H1 (cell line): ENCODE measurements at regions not wholly inside any gene's neighbourhood (a gene's known extent, or its start where the extent isn't known, plus 50 kb on each side); places are given as distances from the start of the nearest gene placed in this dataset.
A peak's percentile ranks its signal among the peaks of the same experiment; 100 is the strongest.

Experiments
- CTCF ChIA-PET: fragments of 300-600 bp; sonication (Branson Sonifier 250); formaldehyde crosslinking; loops from one replicate; lab custom pipeline; 2021; ENCODE audit not compliant: partially characterized antibody; lab: Charles Lee
- POLR2A ChIA-PET: fragments of 300-600 bp; sonication (Branson Sonifier 250); formaldehyde crosslinking; loops from one replicate; lab custom pipeline; 2021; ENCODE audit warnings: inconsistent platforms; ENCODE audit not compliant: partially characterized antibody; lab: Charles Lee
- DNase-seq, 2 experiments: peaks; one replicate each; pipeline versions ENCODE4 v3.0.0 to v3.0.0-alpha.2; 2010 to 2022; ENCODE audit warnings: low spot score in 2 of 2, low read depth in 1 of 2, mixed read lengths in 1 of 2
- FAIRE-seq: peaks from 2 replicates; lab custom pipeline; 2011; peaks lifted over from hg19 to GRCh38; lab: Jason Lieb, UNC
- H2AFZ ChIP-seq: 2 replicates; pipeline ENCODE4 v1.8.1; 2012; ENCODE audit warnings: low read length, inconsistent platforms
- H2AK5ac ChIP-seq: 2 replicates; pipeline ENCODE4 v1.6.1; 2013; ENCODE audit warnings: low read depth, low read length
- H2BK120ac ChIP-seq: replicated peaks from 2 replicates; pipeline ENCODE3; 2013; ENCODE audit warnings: low read depth, low read length, inconsistent platforms
- H2BK12ac ChIP-seq: 2 replicates; pipeline ENCODE4 v1.6.1; 2013; ENCODE audit warnings: low read depth, low read length
- H2BK15ac ChIP-seq: 2 replicates; pipeline ENCODE4 v1.6.1; 2013; ENCODE audit warnings: low read length
- H2BK20ac ChIP-seq: 2 replicates; pipeline ENCODE4 v1.6.1; 2013; ENCODE audit warnings: low read length
- H2BK5ac ChIP-seq: 2 replicates; pipeline ENCODE4 v1.6.1; 2013; ENCODE audit warnings: low read depth, low read length
- H3K14ac ChIP-seq: 2 replicates; pipeline ENCODE4 v1.6.1; 2013; ENCODE audit warnings: inconsistent platforms; ENCODE audit not compliant: insufficient read length
- H3K18ac ChIP-seq: 2 replicates; pipeline ENCODE4 v1.6.1; 2013; ENCODE audit warnings: low read length; ENCODE audit errors: extremely low read depth
- H3K23ac ChIP-seq: 2 replicates; pipeline ENCODE4 v1.6.1; 2013; ENCODE audit warnings: inconsistent platforms; ENCODE audit not compliant: insufficient read length
- H3K23me2 ChIP-seq: 2 replicates; pipeline ENCODE4 v1.6.1; 2013; ENCODE audit warnings: low read depth, low read length
- H3K27ac ChIP-seq: 2 replicates; pipeline ENCODE4 v1.6.1; 2011; ENCODE audit warnings: low read depth, low read length, inconsistent platforms
- H3K27me3 ChIP-seq, 4 experiments: replicated peaks in 1 of 4; 1 replicate in 1 of 4; 2 replicates in 3 of 4; pipeline versions ENCODE4 v1.6.1 to v1.8.1; 2011 to 2013; ENCODE audit warnings: low read length in 3 of 4, mild to moderate bottlenecking in 3 of 4, inconsistent platforms in 2 of 4, mixed read lengths in 2 of 4, moderate library complexity in 1 of 4; ENCODE audit not compliant: control insufficient read depth in 3 of 4, insufficient read depth in 3 of 4; ENCODE audit errors: extremely low read depth in 1 of 4
- H3K36me3 ChIP-seq, 4 experiments: 2 replicates each; pipeline versions ENCODE4 v1.6.1 to v1.8.1; 2011 to 2013; ENCODE audit warnings: mild to moderate bottlenecking in 4 of 4, low read length in 3 of 4, moderate library complexity in 2 of 4, control low read depth in 1 of 4, inconsistent platforms in 1 of 4; ENCODE audit not compliant: insufficient read depth in 4 of 4, control insufficient read depth in 2 of 4
- H3K4ac ChIP-seq: replicated peaks from 2 replicates; pipeline ENCODE3; 2013; ENCODE audit warnings: low read length, low read depth, mixed read lengths, inconsistent platforms; ENCODE audit not compliant: insufficient read length
- H3K4me1 ChIP-seq, 4 experiments: replicated peaks in 1 of 4; 1 replicate in 1 of 4; 2 replicates in 3 of 4; pipeline versions ENCODE4 v1.6.1 to v1.8.1; 2011 to 2013; ENCODE audit warnings: low read length in 3 of 4, inconsistent platforms in 2 of 4, mixed read lengths in 1 of 4; ENCODE audit not compliant: insufficient read depth in 4 of 4, control insufficient read depth in 3 of 4
- H3K4me2 ChIP-seq, 2 experiments: 2 replicates each; pipeline versions ENCODE4 v1.6.1 to v1.8.1; 2011 to 2013; ENCODE audit warnings: low read depth in 2 of 2, low read length in 2 of 2, control low read depth in 1 of 2, inconsistent platforms in 1 of 2, mild to moderate bottlenecking in 1 of 2; ENCODE audit not compliant: insufficient read depth in 1 of 2
- H3K4me3 ChIP-seq, 4 experiments: fragments of 200-600, 300-600 bp in 1 of 4; sonication (generic), shearing (Covaris generic), sonication (Bioruptor Twin) in 1 of 4; 2 replicates each; pipeline versions ENCODE4 v1.5.1 to v1.8.1; 2011 to 2016; ENCODE audit warnings: low read length in 4 of 4, low read depth in 3 of 4, control low read depth in 2 of 4, inconsistent platforms in 2 of 4, mild to moderate bottlenecking in 2 of 4, mixed read lengths in 1 of 4, moderate library complexity in 1 of 4; ENCODE audit not compliant: insufficient read depth in 2 of 4; ENCODE audit errors: extremely low read depth in 1 of 4
- H3K56ac ChIP-seq: replicated peaks from 2 replicates; pipeline ENCODE3; 2013; ENCODE audit warnings: low read depth, mild to moderate bottlenecking, mixed read lengths, low read length, inconsistent platforms; ENCODE audit not compliant: insufficient read length
- H3K79me1 ChIP-seq: 2 replicates; pipeline ENCODE4 v1.6.1; 2013; ENCODE audit warnings: low read depth, low read length, control low read depth
- H3K79me2 ChIP-seq, 2 experiments: 2 replicates each; pipeline versions ENCODE4 v1.6.1 to v1.8.1; 2012 to 2013; ENCODE audit warnings: low read length in 2 of 2, mild to moderate bottlenecking in 2 of 2, inconsistent platforms in 1 of 2; ENCODE audit not compliant: insufficient read depth in 2 of 2, control insufficient read depth in 1 of 2
- H3K9ac ChIP-seq, 4 experiments: replicated peaks in 1 of 4; 1 replicate in 1 of 4; 2 replicates in 3 of 4; pipeline versions ENCODE4 v1.6.1 to v1.8.1; 2011 to 2013; ENCODE audit warnings: low read depth in 3 of 4, low read length in 3 of 4, control low read depth in 2 of 4, mild to moderate bottlenecking in 2 of 4, moderate library complexity in 2 of 4, inconsistent platforms in 1 of 4; ENCODE audit errors: extremely low read depth in 1 of 4
- H3K9me3 ChIP-seq, 2 experiments: 2 replicates each; pipeline versions ENCODE4 v1.6.1 to v1.8.1; 2012 to 2013; ENCODE audit warnings: mild to moderate bottlenecking in 2 of 2, moderate library complexity in 2 of 2, control low read depth in 1 of 2, inconsistent platforms in 1 of 2, low read depth in 1 of 2, low read length in 1 of 2, mixed read lengths in 1 of 2; ENCODE audit not compliant: insufficient read depth in 2 of 2
- H4K20me1 ChIP-seq, 2 experiments: replicated peaks in 1 of 2; 2 replicates each; pipeline versions ENCODE3 to v1.8.1; 2011 to 2013; ENCODE audit warnings: inconsistent platforms in 2 of 2, low read length in 2 of 2, mild to moderate bottlenecking in 1 of 2; ENCODE audit not compliant: insufficient read depth in 2 of 2, control insufficient read depth in 1 of 2
- H4K5ac ChIP-seq: 2 replicates; pipeline ENCODE4 v1.6.1; 2013; ENCODE audit warnings: low read length, low read depth, mixed read lengths, inconsistent platforms; ENCODE audit not compliant: insufficient read length
- H4K8ac ChIP-seq: 2 replicates; pipeline ENCODE4 v1.8.0; 2013; ENCODE audit warnings: mild to moderate bottlenecking, moderate library complexity, low read length, inconsistent platforms; ENCODE audit not compliant: insufficient read depth; ENCODE audit errors: extremely low read depth
- H4K91ac ChIP-seq: replicated peaks from 2 replicates; pipeline ENCODE3; 2013; ENCODE audit warnings: low read length, mixed read lengths, inconsistent platforms; ENCODE audit not compliant: insufficient read length
- KDM1A ChIP-seq: fragments of 200-600, 300-600 bp; sonication (generic); IDR thresholded peaks from 2 replicates; pipeline ENCODE4 v1.7.1; 2016; ENCODE audit warnings: mild to moderate bottlenecking, low read length, borderline replicate concordance
- YY1 ChIP-seq: IDR thresholded peaks from 2 replicates; pipeline ENCODE4 v1.6.1; 2011; ENCODE audit warnings: low read depth, mild to moderate bottlenecking, low read length
- WGBS, 2 experiments: shearing (Covaris generic) in 1 of 2; methylation state at CpG; one replicate each; pipeline versions ENCODE4 v1.1.6 to v1.1.7; 2013 to 2015; ENCODE audit warnings: low lambda C conversion rate in 2 of 2, mixed read lengths in 2 of 2, inconsistent platforms in 1 of 2, low coverage in 1 of 2, missing lambda C conversion rate in 1 of 2; ENCODE audit not compliant: insufficient replicate concordance in 2 of 2, insufficient coverage in 1 of 2, insufficient read length in 1 of 2; ENCODE audit errors: extremely low coverage in 1 of 2, missing lambda C conversion rate in 1 of 2; 5-methylcytosine and 5-hydroxymethylcytosine counted together

DNA sequence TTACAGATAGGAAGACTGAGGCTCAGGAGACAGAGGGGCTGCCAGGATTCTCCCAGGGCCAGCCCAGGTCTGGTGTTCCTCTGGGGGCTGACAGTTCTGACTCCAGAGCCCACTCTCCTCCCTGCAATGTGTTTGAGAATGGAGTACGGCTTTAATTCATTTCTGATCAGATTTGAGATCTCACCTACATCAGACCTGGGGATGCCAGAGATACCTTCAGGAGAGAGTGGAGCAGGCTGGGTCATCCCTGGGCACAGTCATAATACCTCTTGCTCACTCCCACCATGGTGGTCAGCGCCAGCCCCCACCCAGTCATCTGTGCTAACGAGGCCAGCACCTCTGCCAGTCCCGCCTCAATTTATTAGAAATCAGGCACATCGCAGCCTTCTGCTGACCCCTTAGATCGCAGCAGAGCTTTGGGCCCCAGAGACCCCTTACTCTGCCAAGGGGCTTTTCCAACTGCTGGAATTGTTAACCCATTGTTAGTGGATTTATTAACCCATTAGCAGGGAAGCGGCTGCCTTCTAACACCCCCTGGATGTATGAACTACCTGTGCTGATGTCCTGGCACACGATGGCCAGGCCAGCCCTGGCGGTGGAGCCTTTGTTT lies 352.1 kb downstream of the MATN1 start:
- Histone ChIP-seq H3K23ac (no peak overlapping the region), H3K9me3 (no peaks in the 10 kb centered on the region), H3K9ac (no peak overlapping the region), H3K4ac (no peak overlapping the region), H3K4me3 (no peak overlapping the region), H3K4me2 (no peak overlapping the region), H3K56ac (no peak overlapping the region), H2AFZ (no peak overlapping the region), H3K23me2 (peaks cover 1% of the 10 kb centered on the region), H4K91ac (no peak overlapping the region), H3K4me1 (peaks cover 0 to 3% (median 0%) of the 10 kb centered on the region in 4 experiments; a peak in 1 of 7 replicates), H2BK15ac (no peak overlapping the region), H3K27me3 (no peaks in the 10 kb centered on the region), H2BK5ac (no peak overlapping the region), H2BK20ac (no peak overlapping the region), H4K8ac (no peak overlapping the region), H3K79me2 (no peaks in the 10 kb centered on the region), H2BK120ac (no peak overlapping the region), H3K18ac (no peak overlapping the region), H2BK12ac (no peak overlapping the region), H3K36me3 (no peaks in the 10 kb centered on the region), H3K14ac (no peak overlapping the region), H2AK5ac (no peak overlapping the region), H3K79me1 (no peaks in the 10 kb centered on the region), H4K20me1 (no peaks in the 10 kb centered on the region), H4K5ac (no peak overlapping the region), H3K27ac (no peak overlapping the region)
- ChIA-PET CTCF (interaction anchor here (1.1 to 14.2 kb wide), 2 partner anchors 9 kb away, joined by 5 to 139 read pairs; no protein-coding TSS in a partner anchor), POLR2A (no interaction called here)
- TF ChIP-seq KDM1A: 0 out of 2 replicates have a peak, but pooled peaks have one; percentile 30
- no peak for TF ChIP-seq YY1
- peak in 1 of 2 experiments; percentile 33 for DNase-seq
- WGBS, 2 experiments: 86% methylated on average over 9 of the region's 9 CpGs; no CpG with 5 or more reads in 1 of the 2 experiments
- FAIRE-seq: no peak
